Caco-2 (cell line): ENCODE measurements at regions not wholly inside any gene's neighbourhood (a gene's known extent, or its start where the extent isn't known, plus 50 kb on each side); places are given as distances from the start of the nearest gene placed in this dataset.

ENCODE experiments used
- BruUV-seq: library from RNA; stranded (reverse); fragments of 400-500 nt; replicated peaks from 2 replicates; lab custom pipeline; 2021; lab: Mats Ljungman, UMichigan
- CTCF ChIA-PET: fragments of 300-600 bp; sonication (Branson Sonifier 250); formaldehyde crosslinking; loops from one replicate; lab custom pipeline; 2022; ENCODE audit warnings: antibody characterized with exemption; lab: Charles Lee
- POLR2A ChIA-PET: fragments of 300-600 bp; sonication (Branson Sonifier 250); formaldehyde crosslinking; loops from one replicate; lab custom pipeline; 2022; ENCODE audit warnings: antibody characterized with exemption; lab: Charles Lee
- DNase-seq, 2 experiments: peaks; one replicate each; pipeline versions ENCODE4 v3.0.0 to v3.0.0-alpha.2; 2020 to 2022
- H3K27me3 ChIP-seq: replicated peaks from 2 replicates; pipeline ENCODE4 v1.6.0; 2011; ENCODE audit warnings: low read length; ENCODE audit not compliant: control insufficient read depth, insufficient read depth
- H3K36me3 ChIP-seq: 2 replicates; pipeline ENCODE4 v1.5.1; 2011; ENCODE audit warnings: low read length; ENCODE audit not compliant: control insufficient read depth, insufficient read depth
- H3K4me1 ChIP-seq: fragments of 250-450 bp; sonication (Bioruptor Pico); 2 replicates; pipeline ENCODE4 v1.5.1; 2020; ENCODE audit warnings: mild to moderate bottlenecking
- H3K4me3 ChIP-seq: 2 replicates; pipeline ENCODE4 v1.5.1; 2011; ENCODE audit warnings: low read depth, mild to moderate bottlenecking, control low read depth, low read length
- H3K9me3 ChIP-seq: fragments of 250-450 bp; sonication (Bioruptor Pico); 2 replicates; pipeline ENCODE4 v1.5.1; 2020; ENCODE audit warnings: mild to moderate bottlenecking, moderate library complexity
- H3K27ac Mint-ChIP-seq: one replicate; pipeline ENCODE4 v1.8.0; 2022; ENCODE audit warnings: mixed read lengths; ENCODE audit not compliant: unreplicated experiment
- H3K27me3 Mint-ChIP-seq: one replicate; pipeline ENCODE4 v1.8.0; 2022; ENCODE audit warnings: mixed read lengths; ENCODE audit not compliant: insufficient read depth, unreplicated experiment
- H3K36me3 Mint-ChIP-seq: one replicate; pipeline ENCODE4 v1.8.0; 2022; ENCODE audit warnings: mild to moderate bottlenecking, mixed read lengths; ENCODE audit not compliant: insufficient read depth, unreplicated experiment
- H3K4me1 Mint-ChIP-seq: one replicate; pipeline ENCODE4 v1.8.0; 2022; ENCODE audit warnings: low read depth, mixed read lengths; ENCODE audit not compliant: unreplicated experiment
- H3K4me3 Mint-ChIP-seq: one replicate; pipeline ENCODE4 v1.8.0; 2022; ENCODE audit warnings: mild to moderate bottlenecking, moderate library complexity, mixed read lengths; ENCODE audit not compliant: unreplicated experiment
- H3K9me3 Mint-ChIP-seq: one replicate; pipeline ENCODE4 v1.8.0; 2022; ENCODE audit warnings: mixed read lengths; ENCODE audit not compliant: unreplicated experiment
- CTCF ChIP-seq, 2 experiments: fragments of 200-600 bp in 1 of 2; IDR thresholded peaks; 1 replicate in 1 of 2; 2 replicates in 1 of 2; pipeline versions ENCODE4 v1.5.1 to v1.8.0; 2011 to 2022; ENCODE audit warnings: antibody characterized with exemption in 1 of 2, control low read depth in 1 of 2, inconsistent platforms in 1 of 2, low read depth in 1 of 2, low read length in 1 of 2, mild to moderate bottlenecking in 1 of 2, moderate library complexity in 1 of 2; ENCODE audit not compliant: insufficient read depth in 1 of 2, severe bottlenecking in 1 of 2, unreplicated experiment in 1 of 2
- intact Hi-C: fragments of 100-400 bp; cut with micrococcal nuclease; formaldehyde crosslinking; loops from one replicate; pipeline ENCODE4 v1.10.0; 2022; ENCODE audit not compliant: unreplicated experiment

- H3K36me3 ChIP-seq = no peaks in the 10 kb centered on the region
- H3K4me3 ChIP-seq = no peak overlapping the region
- H3K27me3 ChIP-seq = no peaks in the 10 kb centered on the region
- no peaks in the 10 kb centered on the region for H3K36me3 Mint-ChIP-seq
- CTCF ChIA-PET = no interaction called here
- H3K9me3 ChIP-seq = no peaks in the 10 kb centered on the region
- POLR2A ChIA-PET = no interaction called here
- no peaks in the 10 kb centered on the region for H3K4me1 Mint-ChIP-seq
- TF ChIP-seq CTCF (IDR thresholded peaks at IDR 0.05; ENCODE audit: insufficient read depth in 1 of 2, low read depth in 1 of 2, low read length in 1 of 2, severe bottlenecking in 1 of 2, unreplicated experiment in 1 of 2) = no peak
- peaks cover 6% of the 10 kb centered on the region for H3K9me3 Mint-ChIP-seq
- H3K4me1 ChIP-seq = no peaks in the 10 kb centered on the region
- intact Hi-C loops = no loop called here
- H3K27me3 Mint-ChIP-seq = no peaks in the 10 kb centered on the region
- no peak overlapping the region for H3K4me3 Mint-ChIP-seq
- no peak overlapping the region for H3K27ac Mint-ChIP-seq
- DNase-seq = no peak
- no TSS peak for BruUV-seq
Measured at GRCh38 chr14:101026341-101026740, 122.8 kb upstream of the RTL1 start.

- no TSS peak for BruUV-seq
- no peaks in the 10 kb centered on the region for H3K4me1 Mint-ChIP-seq
- ChIA-PET CTCF (no interaction called here), POLR2A (no interaction called here)
- no peak overlapping the region for H3K27ac Mint-ChIP-seq
- H3K4me3 Mint-ChIP-seq = no peak overlapping the region
- peaks cover 6% of the 10 kb centered on the region for H3K9me3 Mint-ChIP-seq
- TF ChIP-seq CTCF (IDR thresholded peaks at IDR 0.05; ENCODE audit: insufficient read depth in 1 of 2, low read depth in 1 of 2, low read length in 1 of 2, severe bottlenecking in 1 of 2, unreplicated experiment in 1 of 2) = no peak
- H3K36me3 ChIP-seq = no peaks in the 10 kb centered on the region
- no peaks in the 10 kb centered on the region for H3K27me3 Mint-ChIP-seq
- no peaks in the 10 kb centered on the region for H3K9me3 ChIP-seq
- intact Hi-C loops = no loop called here
- H3K36me3 Mint-ChIP-seq = no peaks in the 10 kb centered on the region
- no peaks in the 10 kb centered on the region for H3K27me3 ChIP-seq
- H3K4me1 ChIP-seq = no peaks in the 10 kb centered on the region
- H3K4me3 ChIP-seq = no peak overlapping the region
- DNase-seq = no peak
Measured at GRCh38 chr14:101027291-101027690, 123.8 kb upstream of the RTL1 start.

- Histone ChIP-seq H3K4me1 (no peaks in the 10 kb centered on the region), H3K36me3 (no peaks in the 10 kb centered on the region), H3K27me3 (no peaks in the 10 kb centered on the region), H3K4me3 (no peak overlapping the region), H3K9me3 (no peaks in the 10 kb centered on the region)
- H3K36me3 Mint-ChIP-seq = no peaks in the 10 kb centered on the region
- ChIA-PET CTCF (no interaction called here), POLR2A (no interaction called here)
- no peak overlapping the region for H3K4me3 Mint-ChIP-seq
- H3K9me3 Mint-ChIP-seq = peaks cover 6% of the 10 kb centered on the region
- BruUV-seq = no TSS peak
- TF ChIP-seq CTCF (IDR thresholded peaks at IDR 0.05; ENCODE audit: insufficient read depth in 1 of 2, low read depth in 1 of 2, low read length in 1 of 2, severe bottlenecking in 1 of 2, unreplicated experiment in 1 of 2) = no peak
- no peak for DNase-seq
- no peaks in the 10 kb centered on the region for H3K4me1 Mint-ChIP-seq
- intact Hi-C loops = no loop called here
- H3K27ac Mint-ChIP-seq = no peak overlapping the region
- no peaks in the 10 kb centered on the region for H3K27me3 Mint-ChIP-seq
Measured at GRCh38 chr14:101027966-101028365, 124.4 kb upstream of the RTL1 start.
